ENCODE measurements at regions not wholly inside any gene's neighbourhood (a gene's known extent, or its start where the extent isn't known, plus 50 kb on each side); places are given as distances from the start of the nearest gene placed in this dataset.
"Not testable (repeated sequence)": the region's sequence is repeated elsewhere in the genome, so short reads cannot be mapped to it uniquely, and the experiment has no call there.

GRCh38 chr13:19049624-19050023 is 132.0 kb downstream of the TUBA3C start:
- WGBS = 89% methylated on average over 13 of the region's 13 CpGs
- not testable (repeated sequence) for H3K4me3 ChIP-seq (ENCODE audit: low read length in 2 of 2); H3K36me3 ChIP-seq (ENCODE audit: control insufficient read depth in 2 of 2, insufficient read depth in 2 of 2, low read length in 1 of 2); H3K4me1 ChIP-seq (ENCODE audit: control insufficient read depth in 2 of 2, insufficient read depth in 2 of 2, low read length in 2 of 2); H3K27ac ChIP-seq (ENCODE audit: low read depth in 1 of 2, low read length in 1 of 2); DNase-seq (ENCODE audit: low read depth in 6 of 9, low spot score in 9 of 9); H3K27me3 ChIP-seq (ENCODE audit: control insufficient read depth in 2 of 2, insufficient read depth in 1 of 2, low read length in 1 of 2)
- peaks cover 8 to 50% of the 10 kb centered on the region in 2 donors for H3K9me3 ChIP-seq (ENCODE audit: control insufficient read depth in 2 of 2, insufficient read depth in 1 of 2, low read length in 1 of 2)

- H3K27ac ChIP-seq (ENCODE audit: low read depth in 1 of 2, low read length in 1 of 2) = no peak overlapping the region
- H3K27me3 ChIP-seq (ENCODE audit: control insufficient read depth in 2 of 2, insufficient read depth in 1 of 2, low read length in 1 of 2) = no peaks in the 10 kb centered on the region
- no peak overlapping the region for H3K4me3 ChIP-seq (ENCODE audit: low read length in 2 of 2)
- WGBS = 81% methylated on average over 15 of the region's 15 CpGs
- peaks cover 8 to 44% of the 10 kb centered on the region in 2 donors for H3K9me3 ChIP-seq (ENCODE audit: control insufficient read depth in 2 of 2, insufficient read depth in 1 of 2, low read length in 1 of 2)
- DNase-seq (ENCODE audit: low read depth in 6 of 9, low spot score in 9 of 9) = no peak
- no peaks in the 10 kb centered on the region for H3K36me3 ChIP-seq (ENCODE audit: control insufficient read depth in 2 of 2, insufficient read depth in 2 of 2, low read length in 1 of 2)
- H3K4me1 ChIP-seq (ENCODE audit: control insufficient read depth in 2 of 2, insufficient read depth in 2 of 2, low read length in 2 of 2) = no peaks in the 10 kb centered on the region
Observed at GRCh38 chr13:19048381-19048780, 133.2 kb downstream of the TUBA3C start.

GRCh38 chr13:19023115-19023514 is 158.5 kb downstream of the TUBA3C start:
- no peaks in the 10 kb centered on the region for H3K4me1 ChIP-seq (ENCODE audit: control insufficient read depth in 2 of 2, insufficient read depth in 2 of 2, low read length in 2 of 2)
- H3K27ac ChIP-seq (ENCODE audit: low read depth in 1 of 2, low read length in 1 of 2) = no peak overlapping the region
- no peaks in the 10 kb centered on the region for H3K27me3 ChIP-seq (ENCODE audit: control insufficient read depth in 2 of 2, insufficient read depth in 1 of 2, low read length in 1 of 2)
- no peak overlapping the region for H3K4me3 ChIP-seq (ENCODE audit: low read length in 2 of 2)
- H3K9me3 ChIP-seq (ENCODE audit: control insufficient read depth in 2 of 2, insufficient read depth in 1 of 2, low read length in 1 of 2) = peaks cover 0 to 3% of the 10 kb centered on the region in 2 donors
- WGBS = 66% methylated on average over 2 of the region's 2 CpGs
- H3K36me3 ChIP-seq (ENCODE audit: control insufficient read depth in 2 of 2, insufficient read depth in 2 of 2, low read length in 1 of 2) = no peaks in the 10 kb centered on the region
- no peak for DNase-seq (ENCODE audit: low read depth in 6 of 9, low spot score in 9 of 9)

- DNase-seq (ENCODE audit: low read depth in 6 of 9, low spot score in 9 of 9) = no peak
- Histone ChIP-seq H3K4me1 (ENCODE audit: control insufficient read depth in 2 of 2, insufficient read depth in 2 of 2, low read length in 2 of 2) (no peaks in the 10 kb centered on the region), H3K27ac (ENCODE audit: low read depth in 1 of 2, low read length in 1 of 2) (no peak overlapping the region), H3K9me3 (ENCODE audit: control insufficient read depth in 2 of 2, insufficient read depth in 1 of 2, low read length in 1 of 2) (peaks cover 0 to 3% of the 10 kb centered on the region in 2 donors), H3K27me3 (ENCODE audit: control insufficient read depth in 2 of 2, insufficient read depth in 1 of 2, low read length in 1 of 2) (no peaks in the 10 kb centered on the region), H3K4me3 (ENCODE audit: low read length in 2 of 2) (no peak overlapping the region), H3K36me3 (ENCODE audit: control insufficient read depth in 2 of 2, insufficient read depth in 2 of 2, low read length in 1 of 2) (no peaks in the 10 kb centered on the region)
- WGBS = 76% methylated on average over 4 of the region's 4 CpGs
Observed at GRCh38 chr13:19020988-19021387, 160.6 kb downstream of the TUBA3C start.

GRCh38 chr13:18998389-18998788 is 183.2 kb downstream of the TUBA3C start:
- DNase-seq (ENCODE audit: low read depth in 6 of 9, low spot score in 9 of 9) = no peak

GRCh38 chr13:18996627-18997051 is 185.0 kb downstream of the TUBA3C start:
- Histone ChIP-seq H3K4me3 (ENCODE audit: low read length in 2 of 2) (no peak overlapping the region), H3K4me1 (ENCODE audit: control insufficient read depth in 2 of 2, insufficient read depth in 2 of 2, low read length in 2 of 2) (no peaks in the 10 kb centered on the region), H3K36me3 (ENCODE audit: control insufficient read depth in 2 of 2, insufficient read depth in 2 of 2, low read length in 1 of 2) (no peaks in the 10 kb centered on the region), H3K27me3 (ENCODE audit: control insufficient read depth in 2 of 2, insufficient read depth in 1 of 2, low read length in 1 of 2) (no peaks in the 10 kb centered on the region), H3K9me3 (ENCODE audit: control insufficient read depth in 2 of 2, insufficient read depth in 1 of 2, low read length in 1 of 2) (peaks cover 6 to 66% of the 10 kb centered on the region in 2 donors), H3K27ac (ENCODE audit: low read depth in 1 of 2, low read length in 1 of 2) (no peak overlapping the region)
- 98% methylated on average over 1 of the region's 1 CpG for WGBS
- DNase-seq (ENCODE audit: low read depth in 6 of 9, low spot score in 9 of 9) = no peak

More at GRCh38 chr13:18998389-18998788, 183.2 kb downstream of the TUBA3C start:
- Histone ChIP-seq H3K27ac (ENCODE audit: low read depth in 1 of 2, low read length in 1 of 2) (no peak overlapping the region), H3K36me3 (ENCODE audit: control insufficient read depth in 2 of 2, insufficient read depth in 2 of 2, low read length in 1 of 2) (no peaks in the 10 kb centered on the region), H3K9me3 (ENCODE audit: control insufficient read depth in 2 of 2, insufficient read depth in 1 of 2, low read length in 1 of 2) (peaks cover 1 to 54% of the 10 kb centered on the region in 2 donors), H3K27me3 (ENCODE audit: control insufficient read depth in 2 of 2, insufficient read depth in 1 of 2, low read length in 1 of 2) (no peaks in the 10 kb centered on the region), H3K4me1 (ENCODE audit: control insufficient read depth in 2 of 2, insufficient read depth in 2 of 2, low read length in 2 of 2) (no peaks in the 10 kb centered on the region), H3K4me3 (ENCODE audit: low read length in 2 of 2) (no peak overlapping the region)
- WGBS = 86% methylated on average over 6 of the region's 6 CpGs

- H3K27ac ChIP-seq (ENCODE audit: low read depth in 1 of 2, low read length in 1 of 2) = no peak overlapping the region
- no peaks in the 10 kb centered on the region for H3K27me3 ChIP-seq (ENCODE audit: control insufficient read depth in 2 of 2, insufficient read depth in 1 of 2, low read length in 1 of 2)
- H3K36me3 ChIP-seq (ENCODE audit: control insufficient read depth in 2 of 2, insufficient read depth in 2 of 2, low read length in 1 of 2) = no peaks in the 10 kb centered on the region
- no peak overlapping the region for H3K4me3 ChIP-seq (ENCODE audit: low read length in 2 of 2)
- peaks cover 6 to 67% of the 10 kb centered on the region in 2 donors for H3K9me3 ChIP-seq (ENCODE audit: control insufficient read depth in 2 of 2, insufficient read depth in 1 of 2, low read length in 1 of 2)
- no peaks in the 10 kb centered on the region for H3K4me1 ChIP-seq (ENCODE audit: control insufficient read depth in 2 of 2, insufficient read depth in 2 of 2, low read length in 2 of 2)
- no peak for DNase-seq (ENCODE audit: low read depth in 6 of 9, low spot score in 9 of 9)
- 59% methylated on average over 2 of the region's 2 CpGs for WGBS
Observed at GRCh38 chr13:18996221-18996620, 185.4 kb downstream of the TUBA3C start.

- Histone ChIP-seq H3K27me3 (ENCODE audit: control insufficient read depth in 2 of 2, insufficient read depth in 1 of 2, low read length in 1 of 2) (no peaks in the 10 kb centered on the region), H3K4me3 (ENCODE audit: low read length in 2 of 2) (no peak overlapping the region), H3K36me3 (ENCODE audit: control insufficient read depth in 2 of 2, insufficient read depth in 2 of 2, low read length in 1 of 2) (no peaks in the 10 kb centered on the region), H3K4me1 (ENCODE audit: control insufficient read depth in 2 of 2, insufficient read depth in 2 of 2, low read length in 2 of 2) (no peaks in the 10 kb centered on the region), H3K27ac (ENCODE audit: low read depth in 1 of 2, low read length in 1 of 2) (no peak overlapping the region), H3K9me3 (ENCODE audit: control insufficient read depth in 2 of 2, insufficient read depth in 1 of 2, low read length in 1 of 2) (peaks cover 6 to 70% of the 10 kb centered on the region in 2 donors)
- no peak for DNase-seq (ENCODE audit: low read depth in 6 of 9, low spot score in 9 of 9)
- WGBS = 76% methylated on average over 1 of the region's 1 CpG
Observed at GRCh38 chr13:18995259-18995873, 186.3 kb downstream of the TUBA3C start.

GRCh38 chr13:18993884-18994660 is 187.6 kb downstream of the TUBA3C start:
- no peak overlapping the region for H3K4me3 ChIP-seq (ENCODE audit: low read length in 2 of 2)
- no peaks in the 10 kb centered on the region for H3K4me1 ChIP-seq (ENCODE audit: control insufficient read depth in 2 of 2, insufficient read depth in 2 of 2, low read length in 2 of 2)
- H3K36me3 ChIP-seq (ENCODE audit: control insufficient read depth in 2 of 2, insufficient read depth in 2 of 2, low read length in 1 of 2) = no peaks in the 10 kb centered on the region
- WGBS = 92% methylated on average over 2 of the region's 2 CpGs
- no peak for DNase-seq (ENCODE audit: low read depth in 6 of 9, low spot score in 9 of 9)
- peaks cover 6 to 64% of the 10 kb centered on the region in 2 donors for H3K9me3 ChIP-seq (ENCODE audit: control insufficient read depth in 2 of 2, insufficient read depth in 1 of 2, low read length in 1 of 2)
- no peaks in the 10 kb centered on the region for H3K27me3 ChIP-seq (ENCODE audit: control insufficient read depth in 2 of 2, insufficient read depth in 1 of 2, low read length in 1 of 2)
- no peak overlapping the region for H3K27ac ChIP-seq (ENCODE audit: low read depth in 1 of 2, low read length in 1 of 2)

All from thymus (tissue), 11 donors.